Fibroblast of pulmonary artery (primary cell): ENCODE measurements at regions not wholly inside any gene's neighbourhood (a gene's known extent, or its start where the extent isn't known, plus 50 kb on each side); places are given as distances from the start of the nearest gene placed in this dataset.
A peak's percentile ranks its signal among the peaks of the same experiment; 100 is the strongest.

Source experiments
- DNase-seq: peaks from one replicate; pipeline ENCODE4 v3.0.0-alpha.2; 2010; ENCODE audit warnings: low read depth
- H3K4me3 ChIP-seq: replicated peaks from 2 replicates; pipeline ENCODE4 v1.5.1; 2011; ENCODE audit warnings: low read depth, mild to moderate bottlenecking, control low read depth, low read length, moderate library complexity
- CTCF ChIP-seq: IDR thresholded peaks from 2 replicates; pipeline ENCODE4 v1.5.1; 2011; ENCODE audit warnings: mild to moderate bottlenecking, control low read depth, low read length, inconsistent platforms; ENCODE audit errors: missing control alignments

DNA sequence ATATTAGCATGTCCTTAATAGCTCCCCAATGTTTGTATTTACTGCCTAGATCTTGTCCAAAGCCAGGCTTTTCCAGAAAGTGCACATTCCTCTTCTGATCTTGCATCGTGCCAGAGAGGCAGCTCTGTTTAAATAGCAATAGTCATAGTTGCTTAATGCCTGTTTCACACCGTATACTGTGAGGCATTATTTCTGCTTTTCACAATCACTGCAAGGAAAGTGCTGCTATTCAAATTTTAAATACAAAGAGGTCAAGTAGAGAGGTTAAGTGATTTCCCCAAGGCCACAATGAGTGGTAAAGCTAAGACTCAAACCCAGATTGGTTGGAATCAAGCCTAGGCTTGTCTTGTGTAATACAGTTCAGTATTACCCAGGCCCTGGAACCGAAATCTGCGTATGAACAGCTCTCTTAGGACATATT lies 153.6 kb downstream of the SNX18 start:
- DNase-seq, result peak; percentile 63
- H3K4me3 ChIP-seq, result no peak overlapping the region
- no peak for TF ChIP-seq CTCF

GRCh38 chr5:54670281-54670680 lies 152.7 kb downstream of the SNX18 start:
- no peak for DNase-seq
- H3K4me3 ChIP-seq, result no peak overlapping the region
- no peak for TF ChIP-seq CTCF

GRCh38 chr5:54669845-54670244 lies 152.3 kb downstream of the SNX18 start:
- H3K4me3 ChIP-seq, result no peak overlapping the region
- no peak for TF ChIP-seq CTCF
- DNase-seq, result no peak

DNA sequence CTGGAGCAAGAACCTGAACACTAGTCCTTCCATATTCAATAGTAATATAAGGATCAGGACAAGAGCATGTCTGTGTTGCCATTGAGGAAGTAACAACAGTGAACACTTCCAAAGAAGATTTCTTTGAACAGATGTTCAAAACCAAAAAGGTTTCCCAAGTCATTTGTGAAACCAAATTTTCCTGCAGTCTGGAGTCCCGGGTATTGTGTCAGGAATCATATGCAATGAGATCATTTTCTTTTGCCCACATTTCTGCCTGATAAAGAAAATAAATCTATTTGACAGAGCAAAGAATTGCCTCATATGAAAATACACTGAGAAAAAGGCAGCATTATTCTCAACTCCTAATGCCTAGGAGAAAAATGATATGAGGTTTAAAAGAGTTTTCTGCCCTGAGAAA lies 151.7 kb downstream of the SNX18 start:
- H3K4me3 ChIP-seq, result no peak overlapping the region
- TF ChIP-seq CTCF, result no peak
- DNase-seq, result peak; percentile 70

- no peak overlapping the region for H3K4me3 ChIP-seq
- no peak for DNase-seq
- TF ChIP-seq CTCF, result no peak
Observed at GRCh38 chr5:54668096-54668495, 150.5 kb downstream of the SNX18 start.

GRCh38 chr5:54667136-54667535 lies 149.6 kb downstream of the SNX18 start:
- H3K4me3 ChIP-seq, result no peak overlapping the region
- no peak for TF ChIP-seq CTCF
- no peak for DNase-seq

- TF ChIP-seq CTCF, result no peak
- no peak overlapping the region for H3K4me3 ChIP-seq
- peak; percentile 95 for DNase-seq
Observed at GRCh38 chr5:54663866-54664265, 146.3 kb downstream of the SNX18 start.
